Right lobe of liver (tissue), 4 donors: ENCODE measurements at regions not wholly inside any gene's neighbourhood (a gene's known extent, or its start where the extent isn't known, plus 50 kb on each side); places are given as distances from the start of the nearest gene placed in this dataset.

Experiments
- CTCF ChIP-seq, 4 donors: fragments of 200-600 bp in 3 of 4; fragments of 450-650 bp in 1 of 4; IDR thresholded peaks; one replicate each; pipeline versions ENCODE4 v1.5.1 to v1.8.0; 2016 to 2022; ENCODE audit warnings: antibody characterized with exemption in 4 of 4, mild to moderate bottlenecking in 2 of 4
- POLR2A ChIP-seq: fragments of 450-650 bp; IDR thresholded peaks from one replicate; pipeline ENCODE4 v1.6.1; 2017; ENCODE audit warnings: antibody characterized with exemption, mild to moderate bottlenecking
- donor health status: DM: no; HTN: no; CAD: no.
- donor health status: DM: no; HTN: no; CAD: no.
- donor health status: DM: no; HTN: yes; CAD: no.

GRCh38 chr11:79676396-79676795, 235.6 kb upstream of the TENM4 start:
- TF ChIP-seq CTCF (IDR thresholded peaks at IDR 0.05), result no peak
- TF ChIP-seq POLR2A, result no peak
